ENCODE measurements at regions not wholly inside any gene's neighbourhood (a gene's known extent, or its start where the extent isn't known, plus 50 kb on each side); places are given as distances from the start of the nearest gene placed in this dataset.

DNA sequence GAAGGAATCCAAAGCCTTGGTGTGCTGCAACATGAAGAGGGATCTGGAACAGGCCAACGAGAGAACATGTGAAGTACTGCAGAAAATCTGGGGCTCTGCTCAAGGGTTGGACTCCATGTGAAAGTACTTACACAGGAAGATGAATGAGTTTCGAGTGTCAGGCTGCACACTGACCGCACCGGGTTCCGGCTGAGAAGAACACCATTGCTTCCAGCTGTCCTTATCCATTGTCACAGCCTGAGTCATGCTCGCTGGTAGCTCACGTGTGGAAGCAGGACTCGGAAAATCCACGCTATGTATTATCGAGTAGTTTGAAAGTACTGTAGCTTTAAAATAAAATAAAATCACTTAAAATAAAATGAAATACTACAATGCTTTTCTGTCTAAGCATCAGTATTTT is 50.4 kb upstream of the TBL1X start:
- no peak overlapping the region for H3K27ac ChIP-seq (ENCODE audit: low read length)
- H3K36me3 ChIP-seq (ENCODE audit: insufficient read depth, low read length), result no peaks in the 10 kb centered on the region
- no peak overlapping the region for H2AFZ ChIP-seq (ENCODE audit: low read depth, low read length)

More for the DNA sequence above, 50.4 kb upstream of the TBL1X start:
- no peaks in the 10 kb centered on the region for H3K79me2 ChIP-seq (ENCODE audit: insufficient read depth, low read length)
- no peak for ATAC-seq (ENCODE audit: insufficient read depth, low read depth)
- H3K9ac ChIP-seq (ENCODE audit: low read depth, low read length), result no peak overlapping the region
- no peaks in the 10 kb centered on the region for H3K27me3 ChIP-seq (ENCODE audit: insufficient read depth, low read length, poor library complexity)
- H3K4me1 ChIP-seq (ENCODE audit: insufficient read depth, low read length), result no peaks in the 10 kb centered on the region
- DNase-seq, result no peak
- no peak overlapping the region for H3K4me3 ChIP-seq (ENCODE audit: low read depth in 1 of 2, low read length in 2 of 2)
- TF ChIP-seq EZH2 (IDR thresholded peaks at IDR 0.05; ENCODE audit: borderline replicate concordance, low read depth, low read length, severe bottlenecking), result no peak
- TF ChIP-seq, protein P1, sequence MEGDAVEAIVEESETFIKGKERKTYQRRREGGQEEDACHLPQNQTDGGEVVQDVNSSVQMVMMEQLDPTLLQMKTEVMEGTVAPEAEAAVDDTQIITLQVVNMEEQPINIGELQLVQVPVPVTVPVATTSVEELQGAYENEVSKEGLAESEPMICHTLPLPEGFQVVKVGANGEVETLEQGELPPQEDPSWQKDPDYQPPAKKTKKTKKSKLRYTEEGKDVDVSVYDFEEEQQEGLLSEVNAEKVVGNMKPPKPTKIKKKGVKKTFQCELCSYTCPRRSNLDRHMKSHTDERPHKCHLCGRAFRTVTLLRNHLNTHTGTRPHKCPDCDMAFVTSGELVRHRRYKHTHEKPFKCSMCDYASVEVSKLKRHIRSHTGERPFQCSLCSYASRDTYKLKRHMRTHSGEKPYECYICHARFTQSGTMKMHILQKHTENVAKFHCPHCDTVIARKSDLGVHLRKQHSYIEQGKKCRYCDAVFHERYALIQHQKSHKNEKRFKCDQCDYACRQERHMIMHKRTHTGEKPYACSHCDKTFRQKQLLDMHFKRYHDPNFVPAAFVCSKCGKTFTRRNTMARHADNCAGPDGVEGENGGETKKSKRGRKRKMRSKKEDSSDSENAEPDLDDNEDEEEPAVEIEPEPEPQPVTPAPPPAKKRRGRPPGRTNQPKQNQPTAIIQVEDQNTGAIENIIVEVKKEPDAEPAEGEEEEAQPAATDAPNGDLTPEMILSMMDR (IDR thresholded peaks at IDR 0.05; ENCODE audit: borderline replicate concordance, extremely low read depth, low read length, poor library complexity, severe bottlenecking), result no peak
- H3K4me2 ChIP-seq (ENCODE audit: insufficient read depth, low read length), result no peak overlapping the region
- no peaks in the 10 kb centered on the region for H3K9me3 ChIP-seq (ENCODE audit: insufficient read depth, low read length, severe bottlenecking)
- no peaks in the 10 kb centered on the region for H4K20me1 ChIP-seq (ENCODE audit: insufficient read depth, low read length)
